ENCODE measurements at regions not wholly inside any gene's neighbourhood (a gene's known extent, or its start where the extent isn't known, plus 50 kb on each side); places are given as distances from the start of the nearest gene placed in this dataset.

DNA sequence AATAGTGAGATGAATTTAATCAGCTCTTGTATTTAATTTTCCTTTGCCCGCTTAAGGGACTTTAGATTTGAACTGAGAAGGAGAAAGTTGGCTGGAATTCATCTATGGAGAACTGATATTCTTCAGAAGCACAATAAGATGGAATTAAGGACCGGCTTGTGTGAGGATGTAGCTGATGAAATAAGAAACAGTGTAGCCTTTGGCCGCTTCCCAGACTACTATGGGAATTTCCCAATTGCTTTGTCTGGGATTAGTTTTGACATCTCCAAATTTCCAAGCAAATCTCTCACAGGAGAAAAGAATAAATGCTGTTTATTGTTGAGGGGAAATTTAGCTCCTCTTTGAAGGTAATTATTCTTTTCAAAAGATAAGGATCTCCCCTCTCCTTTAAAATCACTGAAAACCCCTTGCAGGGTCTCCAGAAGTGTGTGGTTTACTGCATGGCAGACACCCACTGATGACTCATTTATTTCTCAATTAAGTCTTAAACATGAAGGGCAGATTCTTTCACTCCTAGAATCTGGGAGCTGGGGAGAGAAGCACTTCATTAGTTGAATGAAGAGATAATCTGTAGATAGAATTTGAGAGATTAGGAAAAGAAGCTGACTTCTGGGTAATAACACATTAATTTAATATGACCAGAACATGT lies 606.5 kb upstream of the ADAMTS16 start:
- Histone ChIP-seq H2BK120ac (ENCODE audit: low read depth, low read length, poor library complexity, severe bottlenecking) (no peak overlapping the region), H3K4me2 (ENCODE audit: insufficient read depth, insufficient read length, low read length) (no peak overlapping the region), H3K27me3 (ENCODE audit: insufficient read depth, low read length) (no peaks in the 10 kb centered on the region), H3K79me2 (ENCODE audit: insufficient read depth, low read length) (no peaks in the 10 kb centered on the region), H3K18ac (ENCODE audit: insufficient read length, low read depth, low read length) (no peak overlapping the region), H3K9ac (ENCODE audit: extremely low read depth, insufficient read length, low read length) (no peak overlapping the region), H2BK20ac (ENCODE audit: low read depth, low read length, poor library complexity, severe bottlenecking) (no peak overlapping the region), H3K56ac (ENCODE audit: insufficient read length, low read depth, low read length) (no peak overlapping the region), H4K91ac (ENCODE audit: insufficient read length, low read depth, low read length) (no peak overlapping the region), H4K8ac (replicated peaks; ENCODE audit: insufficient read length, low read depth, low read length) (no peak overlapping the region), H3K23ac (ENCODE audit: insufficient read length, low read depth, low read length) (no peak overlapping the region), H3T11ph (ENCODE audit: low read length) (no peak overlapping the region), H2BK5ac (ENCODE audit: insufficient read length, low read length) (no peak overlapping the region), H3K9me3 (ENCODE audit: control insufficient read depth, low read depth, low read length) (no peaks in the 10 kb centered on the region), H3K4me1 (ENCODE audit: insufficient read depth, low read length) (no peaks in the 10 kb centered on the region; the same call in 1 of the 2 replicates), H4K20me1 (ENCODE audit: control insufficient read depth, insufficient read depth, insufficient read length) (no peaks in the 10 kb centered on the region), H2BK12ac (ENCODE audit: insufficient read length, low read depth, low read length) (no peak overlapping the region), H2BK15ac (ENCODE audit: low read depth, low read length) (no peak overlapping the region), H2AFZ (ENCODE audit: low read length) (no peak overlapping the region), H3K4ac (ENCODE audit: low read depth, low read length) (no peak overlapping the region), H2AK5ac (ENCODE audit: insufficient read length, low read length) (no peak overlapping the region), H4K5ac (ENCODE audit: insufficient read length, low read depth, low read length) (no peak overlapping the region), H3K79me1 (ENCODE audit: insufficient read depth, low read depth, low read length, poor library complexity, severe bottlenecking) (no peaks in the 10 kb centered on the region), H3K14ac (ENCODE audit: insufficient read depth, low read length) (no peak overlapping the region), H3K27ac (ENCODE audit: insufficient read length, low read depth, low read length) (no peak overlapping the region), H3K23me2 (ENCODE audit: insufficient read length, low read depth, low read length, poor library complexity, severe bottlenecking) (no peaks in the 10 kb centered on the region)
- WGBS (ENCODE audit: extremely low coverage, insufficient read length, low lambda C conversion rate), result no CpG with 5 or more reads among the region's 3 CpGs
- H3K27me3 Mint-ChIP-seq (ENCODE audit: low read depth), result no peaks in the 10 kb centered on the region
- no peaks in the 10 kb centered on the region for H3K36me3 Mint-ChIP-seq (ENCODE audit: insufficient read depth in 1 of 3, low read depth in 3 of 3)
- H3K4me1 Mint-ChIP-seq, result peaks cover 0 to 4% of the 10 kb centered on the region in 2 experiments; a peak in 1 of 4 replicates
- no peak for DNase-seq
- no peak overlapping the region for H3K27ac Mint-ChIP-seq
- TF ChIP-seq, protein P1, sequence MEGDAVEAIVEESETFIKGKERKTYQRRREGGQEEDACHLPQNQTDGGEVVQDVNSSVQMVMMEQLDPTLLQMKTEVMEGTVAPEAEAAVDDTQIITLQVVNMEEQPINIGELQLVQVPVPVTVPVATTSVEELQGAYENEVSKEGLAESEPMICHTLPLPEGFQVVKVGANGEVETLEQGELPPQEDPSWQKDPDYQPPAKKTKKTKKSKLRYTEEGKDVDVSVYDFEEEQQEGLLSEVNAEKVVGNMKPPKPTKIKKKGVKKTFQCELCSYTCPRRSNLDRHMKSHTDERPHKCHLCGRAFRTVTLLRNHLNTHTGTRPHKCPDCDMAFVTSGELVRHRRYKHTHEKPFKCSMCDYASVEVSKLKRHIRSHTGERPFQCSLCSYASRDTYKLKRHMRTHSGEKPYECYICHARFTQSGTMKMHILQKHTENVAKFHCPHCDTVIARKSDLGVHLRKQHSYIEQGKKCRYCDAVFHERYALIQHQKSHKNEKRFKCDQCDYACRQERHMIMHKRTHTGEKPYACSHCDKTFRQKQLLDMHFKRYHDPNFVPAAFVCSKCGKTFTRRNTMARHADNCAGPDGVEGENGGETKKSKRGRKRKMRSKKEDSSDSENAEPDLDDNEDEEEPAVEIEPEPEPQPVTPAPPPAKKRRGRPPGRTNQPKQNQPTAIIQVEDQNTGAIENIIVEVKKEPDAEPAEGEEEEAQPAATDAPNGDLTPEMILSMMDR (conservative IDR thresholded peaks at IDR 0.05), result no peak
- no peak overlapping the region for H3K4me3 Mint-ChIP-seq
- H3K9me3 Mint-ChIP-seq, result no peaks in the 10 kb centered on the region

Data from H9 (cell line).